K562 (cell line): ENCODE measurements at regions not wholly inside any gene's neighbourhood (a gene's known extent, or its start where the extent isn't known, plus 50 kb on each side); places are given as distances from the start of the nearest gene placed in this dataset.

ENCODE experiments used
- ATAC-seq: fragments of 200-7000 bp; cut with Tn5 transposase; 3 replicates; pipeline ENCODE4 v1.9.1; 2020; ENCODE audit warnings: moderate library complexity
- BruUV-seq: library from RNA; stranded (reverse); fragments of 400-500 nt; replicated peaks from 2 replicates; lab custom pipeline; 2021; lab: Mats Ljungman, UMichigan
- CTCF ChIA-PET: fragments of 300-600 bp; formaldehyde crosslinking; extraction: SDS; loops from one replicate; lab custom pipeline; 2021; ENCODE audit warnings: low intra/inter-chr PET ratio; lab: Yijun Ruan, JAX
- POLR2A ChIA-PET: fragments of 300-600, 350-650 bp; sonication (Branson Sonifier 250); formaldehyde crosslinking; extraction: SDS; loops from one replicate; lab custom pipeline; 2021; ENCODE audit warnings: antibody characterized with exemption, inconsistent platforms; lab: Yijun Ruan, JAX
- DNase-seq, 4 experiments: peaks; one replicate each; pipeline versions ENCODE4 v3.0.0 to v3.0.0-alpha.2; 2011 to 2018; ENCODE audit warnings: low spot score in 3 of 4, mixed read lengths in 3 of 4; ENCODE audit errors: extremely low read depth in 1 of 4
- FAIRE-seq: peaks from 2 replicates; lab custom pipeline; 2011; peaks lifted over from hg19 to GRCh38; lab: Jason Lieb, UNC
- H2AFZ ChIP-seq: 2 replicates; pipeline ENCODE4 v1.6.0; 2011; ENCODE audit warnings: low read depth, low read length, control low read depth, inconsistent platforms
- H3K27ac ChIP-seq: fragments of 200-600 bp; 3 replicates; pipeline ENCODE4 v1.8.0; 2011; ENCODE audit warnings: low read depth, mild to moderate bottlenecking, control low read depth, inconsistent platforms, low read length, moderate library complexity, mixed read lengths; ENCODE audit errors: extremely low read depth
- H3K27me3 ChIP-seq, 2 experiments: fragments of 300-600 bp in 1 of 2; 2 replicates in 1 of 2; 3 replicates in 1 of 2; pipeline versions ENCODE4 v1.6.0 to v1.8.0; 2011; ENCODE audit warnings: inconsistent platforms in 2 of 2, low read length in 2 of 2, mild to moderate bottlenecking in 1 of 2, mixed read lengths in 1 of 2, moderate library complexity in 1 of 2; ENCODE audit not compliant: control insufficient read depth in 2 of 2, insufficient read depth in 2 of 2
- H3K36me3 ChIP-seq: fragments of 300-600 bp; 3 replicates; pipeline ENCODE4 v1.8.0; 2011; ENCODE audit warnings: mild to moderate bottlenecking, low read length, inconsistent platforms; ENCODE audit not compliant: control insufficient read depth, insufficient read depth
- H3K4me1 ChIP-seq, 2 experiments: fragments of 200-600 bp in 1 of 2; replicated peaks in 1 of 2; 2 replicates in 1 of 2; 3 replicates in 1 of 2; pipeline versions ENCODE4 v1.5.1 to v1.8.0; 2011; ENCODE audit warnings: inconsistent platforms in 2 of 2, low read length in 2 of 2, mild to moderate bottlenecking in 1 of 2, mixed read lengths in 1 of 2, moderate library complexity in 1 of 2; ENCODE audit not compliant: control insufficient read depth in 2 of 2, insufficient read depth in 2 of 2
- H3K4me2 ChIP-seq: 2 replicates; pipeline ENCODE4 v1.6.1; 2011; ENCODE audit warnings: low read length, control low read depth, inconsistent platforms, mixed read lengths; ENCODE audit not compliant: insufficient read depth
- H3K4me3 ChIP-seq: fragments of 200-600 bp; sonication (generic), shearing (Covaris generic); 2 replicates; pipeline ENCODE4 v1.5.1; 2016; ENCODE audit warnings: control low read depth, inconsistent platforms
- H3K79me2 ChIP-seq: fragments of 200-600 bp; 3 replicates; pipeline ENCODE4 v1.8.0; 2011; ENCODE audit warnings: low read length, inconsistent platforms; ENCODE audit not compliant: control insufficient read depth, insufficient read depth
- H3K9ac ChIP-seq, 2 experiments: 2 replicates each; pipeline versions ENCODE4 v1.6.0 to v1.6.1; 2011; ENCODE audit warnings: low read depth in 2 of 2, low read length in 2 of 2, control low read depth in 1 of 2, inconsistent platforms in 1 of 2, mild to moderate bottlenecking in 1 of 2, mixed read lengths in 1 of 2; ENCODE audit not compliant: insufficient read depth in 1 of 2
- H3K9me1 ChIP-seq: one replicate; pipeline ENCODE4 v1.6.0; 2011; ENCODE audit warnings: inconsistent platforms, mild to moderate bottlenecking, low read length, moderate library complexity; ENCODE audit not compliant: control insufficient read depth, insufficient read depth
- H3K9me3 ChIP-seq: replicated peaks from 2 replicates; pipeline ENCODE4 v1.5.1; 2011; ENCODE audit warnings: low read depth, low read length, inconsistent platforms; ENCODE audit not compliant: control insufficient read depth, insufficient read depth
- H4K20me1 ChIP-seq: replicated peaks from 2 replicates; pipeline ENCODE4 v1.6.1; 2011; ENCODE audit warnings: low read length, inconsistent platforms, mixed read lengths; ENCODE audit not compliant: control insufficient read depth, insufficient read depth
- ADNP ChIP-seq: fragments of 200-800 bp; sonication (Bioruptor generic); IDR thresholded peaks from 2 replicates; pipeline ENCODE4 v1.6.1; 2016; ENCODE audit warnings: missing genetic modification characterization, missing compliant biosample characterization
- ARHGAP35 ChIP-seq: fragments of 450-650 bp; IDR thresholded peaks from 2 replicates; pipeline ENCODE4 v1.6.1; 2018; ENCODE audit not compliant: partially characterized antibody
- CBX5 ChIP-seq: IDR thresholded peaks from 2 replicates; pipeline ENCODE4 v1.6.1; 2014; ENCODE audit warnings: low read depth, borderline replicate concordance
- CTBP1 ChIP-seq: fragments of 450-650 bp; IDR thresholded peaks from 2 replicates; pipeline ENCODE4 v1.6.1; 2016; ENCODE audit warnings: borderline replicate concordance
- HNRNPUL1 ChIP-seq: fragments of 200-400 bp; formaldehyde crosslinking; IDR thresholded peaks from 2 replicates; pipeline ENCODE4 v1.6.1; 2017; ENCODE audit warnings: low read length
- KDM1A ChIP-seq, 2 experiments: fragments of 450-650 bp; IDR thresholded peaks; 2 replicates each; pipeline ENCODE4 v1.6.1; 2016; ENCODE audit warnings: mild to moderate bottlenecking in 2 of 2
- KDM2B ChIP-seq: fragments of 250-450 bp; sonication (Bioruptor Pico); IDR thresholded peaks from 2 replicates; pipeline ENCODE4 v1.8.0; 2021; ENCODE audit warnings: mild to moderate bottlenecking, moderate library complexity
- KLF13 ChIP-seq: fragments of 450-650 bp; IDR thresholded peaks from 2 replicates; pipeline ENCODE4 v1.6.1; 2016; ENCODE audit warnings: missing genetic modification characterization, low read depth, mild to moderate bottlenecking, missing compliant biosample characterization, moderate library complexity, borderline replicate concordance
- MIER1 ChIP-seq: fragments of 450-650 bp; IDR thresholded peaks from 2 replicates; pipeline ENCODE4 v1.6.1; 2016; ENCODE audit warnings: antibody characterized with exemption, mild to moderate bottlenecking, low read depth
- OTX1 ChIP-seq: fragments of 450-650 bp; formaldehyde crosslinking; IDR thresholded peaks from 2 replicates; pipeline ENCODE4 v1.4.0; 2022; ENCODE audit warnings: mild to moderate bottlenecking
- RB1 ChIP-seq: fragments of 450-650 bp; IDR thresholded peaks from 2 replicates; pipeline ENCODE4 v1.6.1; 2017; ENCODE audit warnings: low read depth, mild to moderate bottlenecking
- SAFB ChIP-seq: fragments of 200-400 bp; formaldehyde crosslinking; IDR thresholded peaks from 2 replicates; pipeline ENCODE4 v1.6.1; 2017; ENCODE audit warnings: low read depth, low read length, borderline replicate concordance
- ZNF175 ChIP-seq: fragments of 200-800 bp; sonication (Bioruptor generic); IDR thresholded peaks from 2 replicates; pipeline ENCODE4 v1.6.1; 2016; ENCODE audit warnings: low read depth, mild to moderate bottlenecking, missing genetic modification characterization, missing compliant biosample characterization
- ZNF57 ChIP-seq: fragments of 450-650 bp; formaldehyde crosslinking; IDR thresholded peaks from 2 replicates; pipeline ENCODE4 v1.4.0; 2020; ENCODE audit warnings: mild to moderate bottlenecking, moderate library complexity
- ZNF695 ChIP-seq: fragments of 450-650 bp; formaldehyde crosslinking; IDR thresholded peaks from 2 replicates; pipeline ENCODE4 v1.4.0; 2020; ENCODE audit warnings: mild to moderate bottlenecking, moderate library complexity
- WGBS: fragments of 100-300 bp; shearing (Covaris generic); methylation state at CpG from one replicate; pipeline ENCODE4 v1.1.6; 2016; ENCODE audit warnings: low coverage, mixed read lengths; ENCODE audit not compliant: insufficient coverage; ENCODE audit errors: missing lambda C conversion rate; 5-methylcytosine and 5-hydroxymethylcytosine counted together
- in situ Hi-C: fragments of 300-500 bp; cut with MboI; formaldehyde crosslinking; loops from 4 replicates; pipeline ENCODE4 v1.15.0; 2018; ENCODE audit warnings: inconsistent platforms, mixed read lengths
- intact Hi-C: fragments of 100-400 bp; cut with micrococcal nuclease; formaldehyde crosslinking; loops from 2 replicates; pipeline ENCODE4 v1.14.2; 2022
- TF ChIP-seq, protein P1 (sequence below): fragments of 450-650 bp; conservative IDR thresholded peaks from 2 replicates; pipeline ENCODE4 v1.6.1; 2016; ENCODE audit warnings: missing genetic modification characterization, low read depth, mild to moderate bottlenecking, missing compliant biosample characterization, moderate library complexity
- TF ChIP-seq, protein P2 (sequence below): sonication (generic); formaldehyde crosslinking; IDR thresholded peaks from 2 replicates; pipeline ENCODE4 v1.8.0; 2022; ENCODE audit warnings: mild to moderate bottlenecking, missing genetic modification reagents, borderline replicate concordance
- TF ChIP-seq, protein P3 (sequence below): fragments of 450-650 bp; formaldehyde crosslinking; IDR thresholded peaks from 2 replicates; pipeline ENCODE4 v1.4.0; 2020; ENCODE audit warnings: mild to moderate bottlenecking, moderate library complexity
- TF ChIP-seq, protein P4 (sequence below): fragments of 250-450 bp; sonication (Bioruptor Pico); IDR thresholded peaks from 2 replicates; pipeline ENCODE4 v1.8.0; 2022; ENCODE audit warnings: moderate library complexity, mild to moderate bottlenecking, inconsistent platforms

DNA sequence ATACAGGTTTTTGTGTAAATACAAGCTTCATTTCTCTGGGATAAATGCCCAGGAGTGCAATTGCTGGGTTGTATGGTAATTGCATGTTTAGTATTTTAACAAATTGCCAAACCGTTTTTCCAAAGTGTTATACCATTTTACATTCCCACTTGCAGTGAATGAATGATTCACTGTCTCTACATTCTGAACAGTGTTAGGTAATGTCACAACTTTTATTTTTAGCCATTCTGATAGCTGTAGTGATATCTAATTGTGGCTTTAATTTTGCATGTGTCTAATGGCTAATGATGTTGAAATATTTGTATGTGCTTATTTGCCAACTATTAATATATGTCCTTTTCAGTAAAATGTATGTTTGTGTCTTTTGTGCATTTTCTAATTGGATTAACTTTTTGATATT is 156.9 kb upstream of the CES5A start:
- Histone ChIP-seq H3K27me3 (no peaks in the 10 kb centered on the region), H3K4me2 (no peak overlapping the region), H3K4me3 (no peak overlapping the region), H3K36me3 (no peaks in the 10 kb centered on the region), H3K9me3 (no peaks in the 10 kb centered on the region), H3K9ac (no peak overlapping the region), H3K9me1 (no peaks in the 10 kb centered on the region), H2AFZ (no peak overlapping the region), H4K20me1 (no peaks in the 10 kb centered on the region)
- CTCF ChIA-PET: no interaction called here
- BruUV-seq: no TSS peak
- WGBS: 4% methylated on average over 1 of the region's 1 CpG
- DNase-seq (no peak), ATAC-seq (no peak)
- in situ Hi-C loops: no loop called here
- no peak for TF ChIP-seq RB1
- no peak for TF ChIP-seq ADNP (tag)
- TF ChIP-seq, protein P1, sequence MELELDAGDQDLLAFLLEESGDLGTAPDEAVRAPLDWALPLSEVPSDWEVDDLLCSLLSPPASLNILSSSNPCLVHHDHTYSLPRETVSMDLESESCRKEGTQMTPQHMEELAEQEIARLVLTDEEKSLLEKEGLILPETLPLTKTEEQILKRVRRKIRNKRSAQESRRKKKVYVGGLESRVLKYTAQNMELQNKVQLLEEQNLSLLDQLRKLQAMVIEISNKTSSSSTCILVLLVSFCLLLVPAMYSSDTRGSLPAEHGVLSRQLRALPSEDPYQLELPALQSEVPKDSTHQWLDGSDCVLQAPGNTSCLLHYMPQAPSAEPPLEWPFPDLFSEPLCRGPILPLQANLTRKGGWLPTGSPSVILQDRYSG (tag): no peak
- no peak for TF ChIP-seq KLF13 (tag)
- TF ChIP-seq OTX1 (CRISPR knock-in tag): no peak
- no peak for TF ChIP-seq CBX5
- no peak for TF ChIP-seq HNRNPUL1
- no peak for TF ChIP-seq ZNF175
- TF ChIP-seq ARHGAP35: no peak
- TF ChIP-seq, protein P2, sequence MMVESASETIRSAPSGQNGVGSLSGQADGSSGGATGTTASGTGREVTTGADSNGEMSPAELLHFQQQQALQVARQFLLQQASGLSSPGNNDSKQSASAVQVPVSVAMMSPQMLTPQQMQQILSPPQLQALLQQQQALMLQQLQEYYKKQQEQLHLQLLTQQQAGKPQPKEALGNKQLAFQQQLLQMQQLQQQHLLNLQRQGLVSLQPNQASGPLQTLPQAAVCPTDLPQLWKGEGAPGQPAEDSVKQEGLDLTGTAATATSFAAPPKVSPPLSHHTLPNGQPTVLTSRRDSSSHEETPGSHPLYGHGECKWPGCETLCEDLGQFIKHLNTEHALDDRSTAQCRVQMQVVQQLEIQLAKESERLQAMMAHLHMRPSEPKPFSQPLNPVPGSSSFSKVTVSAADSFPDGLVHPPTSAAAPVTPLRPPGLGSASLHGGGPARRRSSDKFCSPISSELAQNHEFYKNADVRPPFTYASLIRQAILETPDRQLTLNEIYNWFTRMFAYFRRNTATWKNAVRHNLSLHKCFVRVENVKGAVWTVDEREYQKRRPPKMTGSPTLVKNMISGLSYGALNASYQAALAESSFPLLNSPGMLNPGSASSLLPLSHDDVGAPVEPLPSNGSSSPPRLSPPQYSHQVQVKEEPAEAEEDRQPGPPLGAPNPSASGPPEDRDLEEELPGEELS: no peak
- TF ChIP-seq KDM1A (IDR thresholded peaks at IDR 0.05): no peak
- TF ChIP-seq, protein P3, sequence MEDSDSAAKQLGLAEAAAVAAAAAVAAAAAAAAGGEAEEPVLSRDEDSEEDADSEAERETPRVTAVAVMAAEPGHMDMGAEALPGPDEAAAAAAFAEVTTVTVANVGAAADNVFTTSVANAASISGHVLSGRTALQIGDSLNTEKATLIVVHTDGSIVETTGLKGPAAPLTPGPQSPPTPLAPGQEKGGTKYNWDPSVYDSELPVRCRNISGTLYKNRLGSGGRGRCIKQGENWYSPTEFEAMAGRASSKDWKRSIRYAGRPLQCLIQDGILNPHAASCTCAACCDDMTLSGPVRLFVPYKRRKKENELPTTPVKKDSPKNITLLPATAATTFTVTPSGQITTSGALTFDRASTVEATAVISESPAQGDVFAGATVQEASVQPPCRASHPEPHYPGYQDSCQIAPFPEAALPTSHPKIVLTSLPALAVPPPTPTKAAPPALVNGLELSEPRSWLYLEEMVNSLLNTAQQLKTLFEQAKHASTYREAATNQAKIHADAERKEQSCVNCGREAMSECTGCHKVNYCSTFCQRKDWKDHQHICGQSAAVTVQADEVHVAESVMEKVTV (CRISPR knock-in tag): no peak
- TF ChIP-seq ZNF695 (CRISPR knock-in tag): no peak
- no peak for TF ChIP-seq ZNF57 (CRISPR knock-in tag)
- TF ChIP-seq, protein P4, sequence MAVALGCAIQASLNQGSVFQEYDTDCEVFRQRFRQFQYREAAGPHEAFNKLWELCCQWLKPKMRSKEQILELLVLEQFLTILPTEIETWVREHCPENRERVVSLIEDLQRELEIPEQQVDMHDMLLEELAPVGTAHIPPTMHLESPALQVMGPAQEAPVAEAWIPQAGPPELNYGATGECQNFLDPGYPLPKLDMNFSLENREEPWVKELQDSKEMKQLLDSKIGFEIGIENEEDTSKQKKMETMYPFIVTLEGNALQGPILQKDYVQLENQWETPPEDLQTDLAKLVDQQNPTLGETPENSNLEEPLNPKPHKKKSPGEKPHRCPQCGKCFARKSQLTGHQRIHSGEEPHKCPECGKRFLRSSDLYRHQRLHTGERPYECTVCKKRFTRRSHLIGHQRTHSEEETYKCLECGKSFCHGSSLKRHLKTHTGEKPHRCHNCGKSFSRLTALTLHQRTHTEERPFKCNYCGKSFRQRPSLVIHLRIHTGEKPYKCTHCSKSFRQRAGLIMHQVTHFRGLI (CRISPR knock-in tag): no peak
- TF ChIP-seq CTBP1: no peak
- no peak for TF ChIP-seq SAFB
- TF ChIP-seq MIER1: no peak
- TF ChIP-seq KDM2B (CRISPR knock-in tag): no peak
- TF ChIP-seq, all 486 proteins: peak for 0
- Histone ChIP-seq H3K4me1 (no peaks in the 10 kb centered on the region), H3K79me2 (no peaks in the 10 kb centered on the region), H3K27ac (no peak overlapping the region)
- no peak for FAIRE-seq
- intact Hi-C loops: no loop called here
- POLR2A ChIA-PET: no interaction called here
